SH-SY5Y (cell line): ENCODE measurements at regions not wholly inside any gene's neighbourhood (a gene's known extent, or its start where the extent isn't known, plus 50 kb on each side); places are given as distances from the start of the nearest gene placed in this dataset.

Source experiments
- GATA2 ChIP-seq: IDR thresholded peaks from 2 replicates; pipeline ENCODE4 v1.6.1; 2011; ENCODE audit warnings: mild to moderate bottlenecking, low read depth, low read length
- GATA3 ChIP-seq: IDR thresholded peaks from 2 replicates; pipeline ENCODE4 v1.6.1; 2011; ENCODE audit warnings: low read depth, mild to moderate bottlenecking, low read length, moderate library complexity

DNA sequence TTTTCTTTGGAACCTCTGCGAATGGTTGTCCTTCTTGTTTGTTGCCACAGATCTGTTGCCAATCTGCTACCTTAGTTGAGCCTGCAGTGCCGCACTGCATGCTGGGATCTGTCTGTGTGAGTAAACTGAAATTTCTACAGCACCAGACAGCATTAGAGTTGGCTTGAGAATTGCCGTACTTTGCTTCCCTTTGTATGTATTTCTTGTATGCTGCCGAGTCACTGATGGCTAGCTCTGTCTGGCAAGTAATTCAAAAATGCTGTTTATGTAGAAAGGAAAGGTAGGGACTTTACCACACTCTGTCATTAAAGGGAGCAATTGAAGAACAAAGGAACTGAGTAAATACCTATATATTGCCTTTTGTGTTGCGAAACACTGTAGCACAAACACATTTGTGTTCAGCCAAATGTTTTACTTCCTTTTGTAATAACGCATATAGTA is 857.4 kb downstream of the USP25 start:
- TF ChIP-seq GATA2 (peak; percentile 14; the same call in 1 of the 2 replicates), GATA3 (no peak)

DNA sequence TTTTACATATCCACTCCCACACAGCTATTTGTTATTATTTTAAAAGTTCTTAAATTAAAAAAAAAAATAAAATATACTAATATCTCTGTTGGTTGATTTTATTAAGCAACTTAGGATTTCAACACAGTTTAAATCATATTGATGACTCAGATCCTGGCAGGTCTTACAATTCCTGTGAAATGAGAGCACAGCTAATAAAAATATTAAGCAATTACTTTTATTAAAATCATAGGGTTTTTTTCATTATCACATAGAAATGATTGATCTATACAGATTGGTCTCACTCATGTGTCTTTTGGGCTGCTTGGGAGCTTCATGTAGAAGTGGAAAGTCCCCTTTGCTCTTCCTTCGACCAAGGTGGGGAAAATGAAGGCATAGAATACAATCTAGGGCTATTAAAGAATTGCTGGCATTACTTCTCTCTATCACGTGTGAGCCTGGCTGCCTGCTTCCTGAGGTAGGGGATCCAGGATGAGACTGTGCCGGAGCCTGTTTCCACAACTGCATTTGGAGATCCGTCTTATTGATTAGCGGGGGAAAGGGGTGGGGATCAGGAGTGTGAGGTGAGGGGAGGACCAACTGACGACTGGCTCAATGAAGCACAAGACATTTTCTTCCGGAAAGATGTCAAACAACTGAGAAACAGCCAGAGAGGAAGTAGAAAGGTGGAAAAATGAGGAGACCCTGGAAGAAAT is 858.0 kb downstream of the USP25 start:
- TF ChIP-seq GATA2: peak; percentile 67; the same call in 1 of the 2 replicates
- TF ChIP-seq GATA3: no peak

DNA sequence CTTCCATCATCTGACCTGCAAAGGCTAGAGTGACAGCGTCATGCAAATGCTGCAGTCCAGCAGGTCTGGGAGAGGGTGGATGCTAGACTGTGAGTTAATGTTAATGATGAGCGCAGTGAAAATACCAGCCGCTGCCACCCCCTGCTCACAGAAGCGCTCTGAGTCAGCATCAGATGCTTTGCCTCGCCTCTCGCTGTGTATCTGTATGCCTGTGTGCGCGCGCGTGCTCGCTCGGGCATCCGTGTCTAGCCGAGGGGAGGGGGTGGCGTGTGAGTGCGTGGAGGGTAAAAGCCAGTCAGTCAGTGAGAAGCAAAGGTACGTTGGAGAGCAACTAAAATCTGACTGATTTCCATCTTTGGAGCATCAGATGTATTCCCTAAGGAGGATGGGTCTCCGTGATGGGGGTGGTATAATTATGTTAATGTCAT is 858.7 kb downstream of the USP25 start:
- TF ChIP-seq GATA3: no peak; the same call in 1 of the 2 replicates
- TF ChIP-seq GATA2: peak; percentile 65

DNA sequence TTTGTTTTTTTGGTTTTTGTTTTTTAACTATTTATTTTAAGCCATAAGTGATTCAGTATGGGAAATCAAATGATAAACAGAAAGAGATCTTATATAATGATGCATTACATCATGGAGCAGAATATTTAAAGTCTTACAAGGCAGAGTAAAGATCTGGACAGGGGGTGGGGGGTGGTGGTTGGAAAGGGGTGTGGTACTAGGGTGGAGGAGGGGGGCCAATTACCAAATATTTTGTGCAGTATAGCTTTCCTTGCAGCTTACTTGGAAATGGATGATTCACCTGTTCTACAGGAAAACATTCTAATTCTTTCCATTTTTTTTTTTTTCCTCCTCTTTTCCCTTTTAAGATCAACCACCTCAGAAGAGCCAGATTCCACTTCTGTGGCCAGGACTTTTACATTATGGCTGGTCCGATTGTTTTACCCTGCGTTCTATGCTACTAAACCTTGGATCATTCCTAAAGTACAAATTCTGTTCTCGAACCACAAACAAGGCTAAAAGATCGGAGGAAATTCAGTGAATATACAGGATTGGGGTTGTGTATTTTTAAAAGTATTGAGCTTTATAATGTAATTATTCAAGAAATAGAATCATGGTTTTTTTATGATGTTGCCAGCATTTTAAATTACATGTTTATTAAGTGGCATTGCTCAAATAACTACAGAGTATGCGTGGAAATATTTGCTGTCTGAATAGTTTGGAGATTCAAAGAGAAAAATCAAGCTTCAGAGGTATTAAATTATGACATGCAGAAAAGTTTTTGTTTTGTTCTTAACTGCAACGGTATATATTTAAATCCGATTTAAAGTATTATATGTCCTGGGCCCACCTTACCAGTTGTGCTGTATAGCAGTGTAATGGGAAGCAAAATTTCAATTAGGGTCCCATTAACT is 859.5 kb downstream of the USP25 start:
- TF ChIP-seq GATA3 (no peak), GATA2 (no peak)

DNA sequence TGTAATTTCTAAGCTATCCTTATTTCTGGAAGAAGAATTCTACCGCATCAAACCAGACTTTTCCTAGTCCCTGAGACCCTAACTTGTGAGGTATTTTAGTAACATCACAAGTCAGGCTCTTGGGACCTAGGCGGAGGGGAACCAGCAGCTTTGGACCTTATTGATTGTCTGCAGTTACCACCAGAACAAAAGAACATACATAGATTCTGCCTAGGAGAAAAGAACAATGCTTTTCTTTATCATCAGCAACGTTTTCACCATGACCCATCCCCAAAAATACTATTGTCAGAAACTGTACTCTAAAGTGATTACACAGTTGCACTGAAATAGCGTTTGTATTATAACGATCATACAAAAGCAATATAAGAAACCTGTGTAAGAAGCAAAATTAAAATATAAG is 860.4 kb downstream of the USP25 start:
- TF ChIP-seq GATA2: no peak
- no peak for TF ChIP-seq GATA3

DNA sequence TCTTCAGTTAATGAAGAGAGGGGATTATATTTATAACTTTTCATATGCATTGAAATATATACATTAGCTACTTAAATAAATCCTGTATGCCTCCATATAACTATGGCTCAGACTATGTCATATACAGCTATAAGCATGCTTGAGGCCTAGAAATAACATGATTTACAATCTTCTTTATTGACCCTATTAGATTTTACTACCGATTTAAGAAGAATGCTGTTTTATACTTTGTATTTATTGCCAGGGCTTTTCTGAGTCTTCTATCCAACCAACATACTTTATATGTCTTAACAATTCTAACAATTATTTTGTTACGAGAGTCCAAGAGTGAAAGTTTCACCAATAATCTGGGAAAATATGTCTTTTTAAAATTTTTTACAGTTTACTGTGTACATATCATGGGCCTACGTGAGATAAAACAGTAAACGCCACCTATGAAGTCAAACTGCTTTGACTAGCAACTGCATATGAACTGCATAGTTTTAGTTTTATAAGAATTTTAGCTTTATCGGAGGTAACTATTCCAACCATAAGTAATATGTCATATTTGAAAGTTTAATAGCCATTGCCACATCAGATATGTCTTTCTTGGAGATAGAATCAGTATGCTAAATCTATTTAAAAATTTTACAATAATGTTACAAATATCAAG is 861.0 kb downstream of the USP25 start:
- TF ChIP-seq GATA3: no peak
- no peak for TF ChIP-seq GATA2

DNA sequence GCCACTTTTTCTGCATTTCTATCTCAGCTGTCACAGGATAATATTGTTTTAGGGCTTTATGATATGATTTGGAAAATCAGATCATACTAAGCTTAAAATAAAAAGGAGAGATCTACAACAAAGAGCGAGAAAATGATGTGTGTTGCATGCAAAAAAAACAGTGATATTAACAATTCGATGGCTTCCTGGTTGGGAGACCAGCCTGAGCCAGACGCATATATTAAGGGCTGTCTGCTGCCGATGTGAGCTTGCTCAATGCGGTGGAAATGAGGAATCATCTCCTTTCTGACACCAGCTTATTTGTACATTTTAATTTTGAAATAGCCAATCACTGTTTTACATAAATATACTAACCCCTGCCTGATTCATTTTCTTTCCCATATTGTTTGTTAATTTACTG is 862.6 kb downstream of the USP25 start:
- no peak for TF ChIP-seq GATA3
- no peak for TF ChIP-seq GATA2

DNA sequence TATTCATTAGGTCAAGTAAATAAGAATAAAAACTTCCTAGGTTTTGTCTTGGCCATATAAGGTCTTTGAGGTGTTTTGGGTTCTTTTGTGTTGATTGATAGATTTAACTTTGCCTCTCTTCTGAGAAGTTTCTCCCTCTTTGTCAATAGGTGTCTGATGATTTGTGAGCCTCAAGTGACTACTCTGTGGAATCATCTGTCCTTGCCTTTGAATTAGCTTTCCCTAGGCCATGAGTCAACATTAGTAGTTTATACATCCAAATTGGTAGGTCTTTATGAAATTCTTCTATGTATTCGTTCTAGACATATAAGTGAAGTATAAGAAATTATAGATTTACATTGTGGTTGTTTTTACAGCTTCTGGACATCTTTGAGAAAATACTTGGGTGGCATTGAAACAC is 864.4 kb downstream of the USP25 start:
- TF ChIP-seq GATA2 (no peak), GATA3 (no peak)

DNA sequence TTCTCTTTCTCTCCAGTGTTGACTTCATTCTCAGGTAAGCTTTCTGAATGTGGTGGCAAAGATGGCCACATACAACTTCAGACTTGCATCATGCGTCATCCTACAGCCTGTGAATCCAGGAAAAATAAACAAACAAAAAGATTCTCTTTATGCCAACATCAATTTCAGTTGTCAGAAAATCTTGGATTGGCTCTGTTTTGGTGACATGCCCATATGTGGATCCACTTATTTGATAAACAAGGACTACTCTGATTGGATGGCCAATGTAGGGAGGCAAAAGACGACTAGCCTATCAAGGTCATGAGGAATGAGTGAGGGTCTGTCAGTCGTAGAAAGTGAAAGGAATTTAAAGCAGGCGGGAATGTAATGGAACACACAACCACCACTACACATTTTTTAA is 866.6 kb downstream of the USP25 start:
- TF ChIP-seq GATA2 (no peak), GATA3 (no peak)

DNA sequence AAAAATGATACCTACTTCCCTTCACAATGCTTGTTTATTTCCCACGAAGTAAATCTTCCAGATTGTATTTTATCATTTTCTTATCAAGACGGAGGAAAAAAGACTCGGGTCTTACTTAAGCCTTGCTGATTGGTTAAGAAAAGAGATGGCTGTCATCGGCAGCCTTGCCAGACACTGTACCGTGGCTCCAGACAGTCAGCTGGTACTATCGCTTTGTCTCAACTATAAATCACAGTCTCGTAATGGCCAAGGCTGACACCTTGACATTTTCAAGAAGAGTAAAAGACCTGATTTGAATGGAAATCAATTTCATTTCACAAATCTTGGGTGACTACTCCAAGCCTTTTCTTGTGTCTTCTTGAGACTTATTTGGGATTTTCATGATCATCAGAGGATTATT is 868.0 kb downstream of the USP25 start:
- TF ChIP-seq GATA2: no peak

DNA sequence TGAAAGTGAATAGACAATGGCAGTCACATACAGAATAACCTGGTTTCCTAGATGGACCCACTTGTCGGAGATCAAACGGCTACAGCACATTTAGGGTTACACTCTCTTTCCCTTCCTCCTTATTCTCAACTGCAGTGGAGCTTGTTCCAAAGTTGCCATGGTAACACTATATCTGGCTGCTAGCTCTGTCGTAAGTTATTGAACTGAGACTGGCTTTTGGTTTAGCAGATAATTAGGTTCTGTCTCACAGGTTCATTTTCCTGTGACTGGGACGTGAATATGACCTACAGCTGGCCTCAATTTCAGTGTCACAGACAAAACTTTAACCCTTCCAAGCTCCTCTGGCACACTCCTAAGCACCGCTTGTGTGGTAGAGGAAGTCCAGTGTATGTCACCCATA is 875.8 kb downstream of the USP25 start:
- TF ChIP-seq GATA3 (no peak), GATA2 (no peak)

DNA sequence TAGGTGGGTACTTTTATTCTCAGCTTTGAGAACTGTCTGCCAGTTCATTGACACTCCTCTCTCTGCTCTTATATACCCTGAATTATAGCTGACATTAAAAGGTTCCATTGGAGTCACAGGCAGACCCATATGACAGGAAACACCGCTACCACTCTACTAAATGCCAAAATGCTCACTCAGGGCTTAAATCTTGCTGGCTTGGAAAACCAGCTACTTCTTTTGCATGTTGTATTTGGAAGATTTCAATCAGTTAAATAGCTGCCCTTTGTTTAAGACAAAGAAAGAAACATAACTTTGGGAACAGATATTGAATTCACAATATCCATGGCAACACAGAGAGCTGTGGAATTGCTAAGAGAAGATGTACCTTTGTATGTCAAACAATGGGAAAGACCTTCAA is 876.5 kb downstream of the USP25 start:
- TF ChIP-seq GATA3 (no peak), GATA2 (no peak)

DNA sequence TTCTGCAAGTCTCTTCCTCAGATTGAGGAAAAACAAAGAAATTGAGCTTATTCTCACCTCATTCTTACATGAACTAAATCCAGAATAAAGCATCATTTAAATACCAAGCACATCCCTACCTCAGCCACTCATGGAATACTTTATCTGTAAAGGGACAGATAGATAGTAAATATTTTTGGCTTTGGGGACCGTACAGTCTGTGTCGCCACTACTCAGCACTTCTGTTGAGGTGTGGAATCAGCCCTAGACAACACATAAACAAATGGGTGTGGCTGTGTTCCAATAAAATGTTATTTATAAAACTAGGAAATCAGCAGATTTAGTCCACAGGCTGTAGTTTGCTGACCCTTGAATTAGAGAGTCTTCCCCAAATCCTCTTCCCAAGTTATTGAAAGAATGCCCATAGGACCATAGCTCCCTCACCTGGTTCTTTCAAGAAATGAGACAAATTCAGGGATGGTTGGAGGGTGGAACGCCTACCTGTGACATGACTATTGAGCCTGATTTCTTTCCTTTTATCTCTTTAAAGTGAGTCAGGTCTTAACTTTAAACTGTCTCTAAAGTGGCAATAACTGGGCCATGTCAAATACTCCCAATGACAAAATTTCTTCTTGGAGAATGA is 878.5 kb downstream of the USP25 start:
- no peak for TF ChIP-seq GATA2
- no peak for TF ChIP-seq GATA3

DNA sequence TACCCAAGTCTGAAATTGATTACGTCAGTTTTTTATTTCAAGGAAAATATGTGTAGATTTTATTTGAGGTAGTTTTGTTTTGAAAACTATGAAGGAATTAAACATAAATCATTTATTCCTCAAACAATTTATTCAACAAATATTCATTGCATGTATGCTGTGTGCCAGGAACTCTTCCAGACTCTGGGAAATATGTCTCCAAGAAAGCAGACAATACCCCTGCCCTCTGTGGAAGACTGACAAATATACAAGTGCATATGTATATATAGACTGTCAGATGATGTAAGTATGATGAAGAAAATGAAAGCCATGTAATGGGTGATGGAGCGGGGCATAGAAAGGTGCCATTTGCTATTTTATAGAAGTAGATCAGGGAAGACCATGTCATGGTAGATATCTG is 889.5 kb downstream of the USP25 start:
- TF ChIP-seq GATA3: no peak
- TF ChIP-seq GATA2: no peak

DNA sequence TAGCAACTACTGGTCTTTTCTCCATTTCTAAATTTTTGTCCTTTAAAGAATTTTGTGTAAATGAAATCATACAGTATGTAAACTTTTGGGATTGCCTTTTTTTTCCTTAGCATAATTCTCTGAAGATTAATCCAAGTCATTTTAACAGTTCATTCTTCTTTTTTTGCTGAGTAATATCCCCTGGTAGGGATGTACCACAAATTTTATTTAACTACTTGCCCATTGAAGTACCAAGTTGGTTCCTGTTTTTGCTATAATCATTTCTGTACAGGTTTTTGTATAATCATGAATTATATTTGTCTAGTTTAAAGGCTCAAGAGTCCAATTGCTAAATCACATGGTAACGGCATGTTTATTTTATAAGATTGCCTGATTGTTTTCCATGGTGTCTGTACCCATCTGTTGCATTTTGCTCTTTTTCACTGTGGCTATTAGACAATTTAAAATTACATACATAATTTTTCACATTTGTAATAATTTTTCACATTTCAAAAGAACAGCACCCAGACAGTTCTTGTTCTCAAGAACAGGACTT is 891.1 kb downstream of the USP25 start:
- TF ChIP-seq GATA2 (no peak), GATA3 (no peak)
